ENCODE measurements at regions not wholly inside any gene's neighbourhood (a gene's known extent, or its start where the extent isn't known, plus 50 kb on each side); places are given as distances from the start of the nearest gene placed in this dataset.

DNA sequence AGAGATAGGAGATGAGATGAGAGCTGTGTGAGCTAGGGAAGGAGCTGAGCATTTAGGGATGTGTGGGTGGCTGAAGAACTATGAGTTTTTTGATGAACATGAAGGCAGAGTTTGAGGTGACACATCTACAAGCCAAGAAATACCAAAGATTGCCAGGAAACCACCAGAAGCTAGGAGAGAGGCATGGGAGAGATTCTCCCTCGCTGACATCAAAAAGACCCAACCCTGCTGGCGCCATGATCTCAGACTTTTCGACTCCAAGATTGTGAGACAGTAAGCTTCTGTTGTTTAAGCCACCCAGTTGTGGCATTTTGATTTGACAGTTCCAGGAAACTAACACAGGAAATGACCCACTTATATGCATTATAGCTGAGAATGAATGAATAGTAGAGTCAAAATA lies 790.9 kb downstream of the TFAP2A start:
- Histone ChIP-seq H3K9me3 (ENCODE audit: control insufficient read depth, insufficient read depth, low read length) (no peaks in the 10 kb centered on the region), H2BK120ac (ENCODE audit: low read depth, low read length) (peak overlapping the region; percentile 61), H3K14ac (replicated peaks; ENCODE audit: low read depth, low read length) (no peak overlapping the region), H3K9me1 (ENCODE audit: insufficient read depth, low read length) (no peaks in the 10 kb centered on the region), H3K27ac (ENCODE audit: insufficient read depth, low read length) (no peak overlapping the region), H3K23ac (ENCODE audit: low read depth, low read length) (no peak overlapping the region), H4K20me1 (ENCODE audit: insufficient read depth, low read length) (no peaks in the 10 kb centered on the region), H3K18ac (ENCODE audit: low read depth, low read length) (no peak overlapping the region), H2BK15ac (ENCODE audit: low read depth, low read length) (0 out of 3 replicates have a peak overlapping the region, but pooled peaks have one; percentile 60), H3K4ac (ENCODE audit: low read depth, low read length) (no peak overlapping the region), H3K4me2 (ENCODE audit: low read depth, low read length) (no peak overlapping the region), H4K91ac (ENCODE audit: insufficient read depth, low read depth, low read length) (no peak overlapping the region; the same call in 1 of the 2 replicates), H4K5ac (ENCODE audit: low read depth, low read length) (no peak overlapping the region), H2BK20ac (ENCODE audit: low read depth, low read length) (peak overlapping the region; percentile 33; the same call in 1 of the 2 replicates), H2AFZ (replicated peaks; ENCODE audit: low read length, poor library complexity) (no peak overlapping the region), H3K27me3 (ENCODE audit: control insufficient read depth, insufficient read depth, low read length) (no peaks in the 10 kb centered on the region), H3K9ac (ENCODE audit: low read depth, low read length) (no peak overlapping the region), H4K8ac (ENCODE audit: low read depth in 2 of 2, low read length in 2 of 2) (peak overlapping the region in 1 of 2 experiments; percentile 64; a peak in 1 of 4 replicates), H3K36me3 (ENCODE audit: control insufficient read depth, insufficient read depth, low read length) (no peaks in the 10 kb centered on the region), H2AK5ac (ENCODE audit: low read depth, low read length) (no peak overlapping the region), H3K79me1 (ENCODE audit: low read depth in 1 of 2, low read length in 2 of 2) (no peaks in the 10 kb centered on the region), H2BK5ac (ENCODE audit: low read depth, low read length, poor library complexity, severe bottlenecking) (peak overlapping the region; percentile 29), H3K4me3 (ENCODE audit: insufficient read depth, low read depth, low read length) (no peak overlapping the region), H2AK9ac (replicated peaks; ENCODE audit: low read depth, low read length, poor library complexity) (no peak overlapping the region), H3K56ac (ENCODE audit: extremely low read depth, insufficient read depth, low read length) (no peak overlapping the region), H3K4me1 (ENCODE audit: control insufficient read depth, insufficient read depth, low read length) (0 out of 2 replicates have a peak, but pooled peaks cover 3% of the 10 kb centered on the region)
- dilution Hi-C loops (cut with HindIII; ENCODE audit: low sequenced_read_pairs, unreplicated experiment) (no loop called here), in situ Hi-C loops (cut with MboI; ENCODE audit: low sequenced_read_pairs) (no loop called here), intact Hi-C loops (cut with micrococcal nuclease) (no loop called here)
- BruUV-seq (replicated peaks), result no TSS peak
- peak; percentile 41 for DNase-seq
- ChIA-PET CTCF (no interaction called here), POLR2A (ENCODE audit: unreplicated experiment) (no interaction called here)
- no CpG with 5 or more reads among the region's 3 CpGs for WGBS, 2 experiments (ENCODE audit: extremely low coverage in 2 of 2, insufficient read length in 1 of 2)
- TF ChIP-seq MXI1 (IDR thresholded peaks at IDR 0.05; ENCODE audit: borderline replicate concordance, low read depth, low read length) (no peak), NFE2L2 (IDR thresholded peaks at IDR 0.05; ENCODE audit: low read depth, low read length) (no peak), MAFK (IDR thresholded peaks at IDR 0.05; ENCODE audit: low read depth, low read length) (no peak), POLR2A (IDR thresholded peaks at IDR 0.05; ENCODE audit: low read depth, low read length) (no peak), RCOR1 (IDR thresholded peaks at IDR 0.05; ENCODE audit: insufficient replicate concordance, low read length) (no peak), BHLHE40 (IDR thresholded peaks at IDR 0.05; ENCODE audit: low read depth, low read length) (no peak), FOS (IDR thresholded peaks at IDR 0.05; ENCODE audit: low read depth, low read length) (no peak), MAZ (IDR thresholded peaks at IDR 0.05; ENCODE audit: borderline replicate concordance, low read depth, low read length) (no peak), RFX5 (IDR thresholded peaks at IDR 0.05; ENCODE audit: low read depth, low read length) (no peak), SMC3 (IDR thresholded peaks at IDR 0.05; ENCODE audit: low read depth, low read length) (no peak), CEBPB (IDR thresholded peaks at IDR 0.05; ENCODE audit: low read depth, low read length) (no peak), CHD1 (IDR thresholded peaks at IDR 0.05; ENCODE audit: low read depth, low read length) (no peak)
- TF ChIP-seq, protein P1, sequence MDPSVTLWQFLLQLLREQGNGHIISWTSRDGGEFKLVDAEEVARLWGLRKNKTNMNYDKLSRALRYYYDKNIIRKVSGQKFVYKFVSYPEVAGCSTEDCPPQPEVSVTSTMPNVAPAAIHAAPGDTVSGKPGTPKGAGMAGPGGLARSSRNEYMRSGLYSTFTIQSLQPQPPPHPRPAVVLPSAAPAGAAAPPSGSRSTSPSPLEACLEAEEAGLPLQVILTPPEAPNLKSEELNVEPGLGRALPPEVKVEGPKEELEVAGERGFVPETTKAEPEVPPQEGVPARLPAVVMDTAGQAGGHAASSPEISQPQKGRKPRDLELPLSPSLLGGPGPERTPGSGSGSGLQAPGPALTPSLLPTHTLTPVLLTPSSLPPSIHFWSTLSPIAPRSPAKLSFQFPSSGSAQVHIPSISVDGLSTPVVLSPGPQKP (IDR thresholded peaks at IDR 0.05; ENCODE audit: borderline replicate concordance, low read depth, low read length), result no peak
- TF ChIP-seq, protein P2, sequence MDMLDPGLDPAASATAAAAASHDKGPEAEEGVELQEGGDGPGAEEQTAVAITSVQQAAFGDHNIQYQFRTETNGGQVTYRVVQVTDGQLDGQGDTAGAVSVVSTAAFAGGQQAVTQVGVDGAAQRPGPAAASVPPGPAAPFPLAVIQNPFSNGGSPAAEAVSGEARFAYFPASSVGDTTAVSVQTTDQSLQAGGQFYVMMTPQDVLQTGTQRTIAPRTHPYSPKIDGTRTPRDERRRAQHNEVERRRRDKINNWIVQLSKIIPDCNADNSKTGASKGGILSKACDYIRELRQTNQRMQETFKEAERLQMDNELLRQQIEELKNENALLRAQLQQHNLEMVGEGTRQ (IDR thresholded peaks at IDR 0.05; ENCODE audit: low read depth, low read length), result no peak
- TF ChIP-seq, protein P3, sequence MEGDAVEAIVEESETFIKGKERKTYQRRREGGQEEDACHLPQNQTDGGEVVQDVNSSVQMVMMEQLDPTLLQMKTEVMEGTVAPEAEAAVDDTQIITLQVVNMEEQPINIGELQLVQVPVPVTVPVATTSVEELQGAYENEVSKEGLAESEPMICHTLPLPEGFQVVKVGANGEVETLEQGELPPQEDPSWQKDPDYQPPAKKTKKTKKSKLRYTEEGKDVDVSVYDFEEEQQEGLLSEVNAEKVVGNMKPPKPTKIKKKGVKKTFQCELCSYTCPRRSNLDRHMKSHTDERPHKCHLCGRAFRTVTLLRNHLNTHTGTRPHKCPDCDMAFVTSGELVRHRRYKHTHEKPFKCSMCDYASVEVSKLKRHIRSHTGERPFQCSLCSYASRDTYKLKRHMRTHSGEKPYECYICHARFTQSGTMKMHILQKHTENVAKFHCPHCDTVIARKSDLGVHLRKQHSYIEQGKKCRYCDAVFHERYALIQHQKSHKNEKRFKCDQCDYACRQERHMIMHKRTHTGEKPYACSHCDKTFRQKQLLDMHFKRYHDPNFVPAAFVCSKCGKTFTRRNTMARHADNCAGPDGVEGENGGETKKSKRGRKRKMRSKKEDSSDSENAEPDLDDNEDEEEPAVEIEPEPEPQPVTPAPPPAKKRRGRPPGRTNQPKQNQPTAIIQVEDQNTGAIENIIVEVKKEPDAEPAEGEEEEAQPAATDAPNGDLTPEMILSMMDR (conservative IDR thresholded peaks at IDR 0.05; ENCODE audit: low read depth, low read length), result no peak
- ATAC-seq (ENCODE audit: low read depth), result no peak
